ENCODE measurements at regions not wholly inside any gene's neighbourhood (a gene's known extent, or its start where the extent isn't known, plus 50 kb on each side); places are given as distances from the start of the nearest gene placed in this dataset.

- H3K27me3 ChIP-seq (ENCODE audit: insufficient read depth, low read length) = no peaks in the 10 kb centered on the region
- H3K4me3 ChIP-seq (ENCODE audit: insufficient read depth, low read depth, low read length) = no peak overlapping the region
- no peak overlapping the region for H3K27ac Mint-ChIP-seq (ENCODE audit: unreplicated experiment)
- H3K27ac ChIP-seq (ENCODE audit: low read depth, low read length) = no peak overlapping the region
- no peaks in the 10 kb centered on the region for H3K27me3 Mint-ChIP-seq (ENCODE audit: low read depth, unreplicated experiment)
- H2AFZ ChIP-seq (ENCODE audit: low read depth, low read length) = no peak overlapping the region
- no peaks in the 10 kb centered on the region for H3K4me1 Mint-ChIP-seq (ENCODE audit: low read depth, unreplicated experiment)
- H3K9ac ChIP-seq (ENCODE audit: low read length) = no peak overlapping the region
- no peaks in the 10 kb centered on the region for H3K36me3 Mint-ChIP-seq (ENCODE audit: low read depth, unreplicated experiment)
- no peaks in the 10 kb centered on the region for H3K79me2 ChIP-seq (ENCODE audit: insufficient read depth, low read length)
- no peaks in the 10 kb centered on the region for H3K9me3 ChIP-seq (ENCODE audit: insufficient read depth, low read depth, low read length)
- TF ChIP-seq, protein P1, sequence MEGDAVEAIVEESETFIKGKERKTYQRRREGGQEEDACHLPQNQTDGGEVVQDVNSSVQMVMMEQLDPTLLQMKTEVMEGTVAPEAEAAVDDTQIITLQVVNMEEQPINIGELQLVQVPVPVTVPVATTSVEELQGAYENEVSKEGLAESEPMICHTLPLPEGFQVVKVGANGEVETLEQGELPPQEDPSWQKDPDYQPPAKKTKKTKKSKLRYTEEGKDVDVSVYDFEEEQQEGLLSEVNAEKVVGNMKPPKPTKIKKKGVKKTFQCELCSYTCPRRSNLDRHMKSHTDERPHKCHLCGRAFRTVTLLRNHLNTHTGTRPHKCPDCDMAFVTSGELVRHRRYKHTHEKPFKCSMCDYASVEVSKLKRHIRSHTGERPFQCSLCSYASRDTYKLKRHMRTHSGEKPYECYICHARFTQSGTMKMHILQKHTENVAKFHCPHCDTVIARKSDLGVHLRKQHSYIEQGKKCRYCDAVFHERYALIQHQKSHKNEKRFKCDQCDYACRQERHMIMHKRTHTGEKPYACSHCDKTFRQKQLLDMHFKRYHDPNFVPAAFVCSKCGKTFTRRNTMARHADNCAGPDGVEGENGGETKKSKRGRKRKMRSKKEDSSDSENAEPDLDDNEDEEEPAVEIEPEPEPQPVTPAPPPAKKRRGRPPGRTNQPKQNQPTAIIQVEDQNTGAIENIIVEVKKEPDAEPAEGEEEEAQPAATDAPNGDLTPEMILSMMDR (IDR thresholded peaks at IDR 0.05; ENCODE audit: insufficient read depth, low read depth, low read length) = no peak
- TF ChIP-seq EZH2 (IDR thresholded peaks at IDR 0.05; ENCODE audit: insufficient read depth, low read length) = no peak
- H3K4me1 ChIP-seq (ENCODE audit: insufficient read depth, low read length) = no peaks in the 10 kb centered on the region
- no peak overlapping the region for H3K4me3 Mint-ChIP-seq (ENCODE audit: unreplicated experiment)
- FAIRE-seq (no peak), DNase-seq (ENCODE audit: low read depth) (no peak)
- no peaks in the 10 kb centered on the region for H3K36me3 ChIP-seq (ENCODE audit: insufficient read depth, low read length)
- H3K4me2 ChIP-seq (ENCODE audit: low read length) = no peak overlapping the region
- H3K9me3 Mint-ChIP-seq (ENCODE audit: unreplicated experiment) = peaks cover 2% of the 10 kb centered on the region
- H4K20me1 ChIP-seq (ENCODE audit: insufficient read depth, low read length) = no peaks in the 10 kb centered on the region
Observed at GRCh38 chr17:11081342-11081741, 159.7 kb upstream of the SHISA6 start.

- Histone ChIP-seq H4K20me1 (ENCODE audit: insufficient read depth, low read length) (no peaks in the 10 kb centered on the region), H3K9ac (ENCODE audit: low read length) (no peak overlapping the region), H2AFZ (ENCODE audit: low read depth, low read length) (no peak overlapping the region), H3K4me3 (ENCODE audit: insufficient read depth, low read depth, low read length) (no peak overlapping the region), H3K9me3 (ENCODE audit: insufficient read depth, low read depth, low read length) (peaks cover 3% of the 10 kb centered on the region), H3K27me3 (ENCODE audit: insufficient read depth, low read length) (no peaks in the 10 kb centered on the region), H3K79me2 (ENCODE audit: insufficient read depth, low read length) (no peaks in the 10 kb centered on the region), H3K27ac (ENCODE audit: low read depth, low read length) (no peak overlapping the region), H3K4me2 (ENCODE audit: low read length) (no peak overlapping the region), H3K36me3 (ENCODE audit: insufficient read depth, low read length) (no peaks in the 10 kb centered on the region), H3K4me1 (ENCODE audit: insufficient read depth, low read length) (no peaks in the 10 kb centered on the region)
- Mint-ChIP-seq H3K4me3 (ENCODE audit: unreplicated experiment) (no peak overlapping the region), H3K36me3 (ENCODE audit: low read depth, unreplicated experiment) (no peaks in the 10 kb centered on the region), H3K4me1 (ENCODE audit: low read depth, unreplicated experiment) (no peaks in the 10 kb centered on the region), H3K9me3 (ENCODE audit: unreplicated experiment) (peaks cover 2% of the 10 kb centered on the region), H3K27me3 (ENCODE audit: low read depth, unreplicated experiment) (no peaks in the 10 kb centered on the region), H3K27ac (ENCODE audit: unreplicated experiment) (no peak overlapping the region)
- FAIRE-seq (no peak), DNase-seq (ENCODE audit: low read depth) (no peak)
- TF ChIP-seq, protein P1 (IDR thresholded peaks at IDR 0.05; ENCODE audit: insufficient read depth, low read depth, low read length) = no peak
- no peak for TF ChIP-seq EZH2 (IDR thresholded peaks at IDR 0.05; ENCODE audit: insufficient read depth, low read length)
Observed at GRCh38 chr17:11077673-11078072, 163.3 kb upstream of the SHISA6 start.

- H3K4me1 Mint-ChIP-seq (ENCODE audit: low read depth, unreplicated experiment) = no peaks in the 10 kb centered on the region
- no peaks in the 10 kb centered on the region for H3K36me3 Mint-ChIP-seq (ENCODE audit: low read depth, unreplicated experiment)
- FAIRE-seq (no peak), DNase-seq (ENCODE audit: low read depth) (no peak)
- no peaks in the 10 kb centered on the region for H3K27me3 Mint-ChIP-seq (ENCODE audit: low read depth, unreplicated experiment)
- Histone ChIP-seq H3K79me2 (ENCODE audit: insufficient read depth, low read length) (no peaks in the 10 kb centered on the region), H3K9ac (ENCODE audit: low read length) (no peak overlapping the region), H3K27ac (ENCODE audit: low read depth, low read length) (no peak overlapping the region), H3K4me2 (ENCODE audit: low read length) (no peak overlapping the region), H4K20me1 (ENCODE audit: insufficient read depth, low read length) (no peaks in the 10 kb centered on the region), H3K4me1 (ENCODE audit: insufficient read depth, low read length) (no peaks in the 10 kb centered on the region), H3K9me3 (ENCODE audit: insufficient read depth, low read depth, low read length) (peaks cover 6% of the 10 kb centered on the region), H3K27me3 (ENCODE audit: insufficient read depth, low read length) (no peaks in the 10 kb centered on the region), H2AFZ (ENCODE audit: low read depth, low read length) (no peak overlapping the region), H3K4me3 (ENCODE audit: insufficient read depth, low read depth, low read length) (no peak overlapping the region), H3K36me3 (ENCODE audit: insufficient read depth, low read length) (no peaks in the 10 kb centered on the region)
- no peak for TF ChIP-seq EZH2 (IDR thresholded peaks at IDR 0.05; ENCODE audit: insufficient read depth, low read length)
- TF ChIP-seq, protein P1 (IDR thresholded peaks at IDR 0.05; ENCODE audit: insufficient read depth, low read depth, low read length) = no peak
- H3K4me3 Mint-ChIP-seq (ENCODE audit: unreplicated experiment) = no peak overlapping the region
- peaks cover 14% of the 10 kb centered on the region for H3K9me3 Mint-ChIP-seq (ENCODE audit: unreplicated experiment)
- no peak overlapping the region for H3K27ac Mint-ChIP-seq (ENCODE audit: unreplicated experiment)
Observed at GRCh38 chr17:11074451-11074850, 166.6 kb upstream of the SHISA6 start.
